ENCODE measurements at regions not wholly inside any gene's neighbourhood (a gene's known extent, or its start where the extent isn't known, plus 50 kb on each side); places are given as distances from the start of the nearest gene placed in this dataset.
"Not testable (repeated sequence)": the region's sequence is repeated elsewhere in the genome, so short reads cannot be mapped to it uniquely, and the experiment has no call there.

DNA sequence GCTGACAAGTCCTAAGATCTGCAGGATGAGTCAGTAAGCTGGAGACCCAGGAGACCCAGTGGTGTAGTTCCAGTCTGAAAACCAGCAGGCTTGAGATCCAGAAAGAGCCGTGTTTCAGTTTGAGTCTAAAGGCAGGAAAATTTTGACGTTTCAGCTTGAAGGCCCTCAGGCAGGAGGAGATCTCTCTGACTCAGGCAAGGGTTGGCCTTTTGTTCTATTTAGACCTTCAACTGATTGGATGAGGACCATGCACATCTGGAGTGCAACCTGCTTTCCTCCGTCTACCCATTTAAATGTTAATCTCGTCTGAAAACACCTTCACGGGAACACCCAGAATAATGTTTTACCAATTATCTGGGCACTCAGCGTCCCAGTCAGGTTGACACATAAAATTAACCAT is 69.5 kb downstream of the NPIPA7 start:
- not testable (repeated sequence) for DNase-seq (ENCODE audit: low spot score)

DNA sequence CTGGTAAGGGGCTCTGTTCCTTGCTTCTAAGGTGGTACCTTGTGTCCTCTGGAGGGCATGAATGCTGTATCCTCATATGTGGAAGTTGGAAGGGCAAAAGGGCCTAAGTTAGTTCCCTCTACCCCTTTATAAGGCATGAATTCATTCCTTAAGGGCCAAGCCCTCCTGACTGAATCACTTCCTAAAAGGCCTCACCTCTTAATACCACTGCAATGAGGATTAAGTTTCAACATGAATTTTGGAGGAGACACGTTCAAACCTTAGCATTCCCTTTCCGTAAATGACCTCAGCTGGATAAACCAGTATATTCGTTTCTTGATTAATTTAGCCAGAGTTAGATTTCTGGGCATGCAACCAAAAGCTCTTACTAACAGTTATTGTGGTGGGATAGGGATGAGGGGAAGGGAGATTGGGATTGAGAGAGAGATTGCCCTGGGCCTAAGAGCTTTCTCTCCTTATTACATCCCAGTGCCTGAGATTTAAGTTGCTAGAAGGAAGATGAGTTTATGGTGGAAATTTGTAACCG is 70.8 kb downstream of the NPIPA7 start:
- not testable (repeated sequence) for DNase-seq (ENCODE audit: low spot score)

DNA sequence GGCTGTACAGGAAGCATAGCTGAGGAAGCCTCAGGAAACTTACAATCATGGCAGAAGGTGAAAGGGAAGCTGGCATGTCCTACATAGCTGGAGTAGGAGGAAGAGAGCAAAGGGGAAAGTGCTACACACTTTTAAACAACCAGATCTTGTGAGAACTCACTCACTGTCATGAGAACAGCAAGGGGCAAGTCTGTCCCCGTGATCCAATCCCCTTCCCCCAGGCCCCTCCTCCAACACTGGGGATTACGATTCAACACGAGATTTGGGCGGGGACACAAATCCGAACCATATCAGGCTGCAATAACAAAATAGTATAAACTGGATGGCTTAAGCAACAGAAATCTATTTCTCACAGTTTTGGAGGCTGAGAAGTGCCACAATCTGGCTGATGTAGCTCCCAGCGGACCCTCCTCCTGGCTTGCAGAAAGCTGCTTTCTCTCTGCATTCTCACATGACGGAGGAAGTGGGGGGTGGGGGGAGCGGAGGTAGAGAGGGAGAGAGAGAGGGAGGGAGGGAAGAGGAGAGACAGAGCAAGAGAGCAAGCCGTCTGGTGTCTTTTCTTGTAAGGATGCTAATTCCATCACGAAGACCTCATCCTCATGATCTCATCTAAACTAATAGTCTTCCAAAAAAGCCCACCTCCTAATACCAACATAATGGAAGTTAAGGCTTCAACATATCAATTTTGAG is 72.9 kb downstream of the NPIPA7 start:
- DNase-seq (ENCODE audit: low spot score), result not testable (repeated sequence)

DNA sequence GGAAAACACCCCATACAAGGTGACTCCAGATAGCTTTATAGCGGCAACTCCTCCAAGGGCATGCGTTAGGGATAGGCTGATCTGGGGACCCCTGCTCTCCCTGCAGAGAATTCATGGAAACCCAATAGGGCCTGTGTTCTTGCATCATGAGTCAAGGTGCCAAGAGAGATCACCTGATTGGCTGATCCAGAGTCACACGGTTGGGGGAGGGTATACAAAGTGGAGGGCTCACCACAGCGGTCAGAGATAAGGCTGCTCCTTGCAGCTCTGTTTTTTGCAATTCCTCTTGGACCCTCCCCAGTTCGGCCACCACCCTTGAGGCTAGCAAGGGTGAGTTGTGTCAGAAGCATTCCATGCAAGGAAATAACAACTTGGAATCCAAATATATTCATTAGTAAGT is 79.6 kb downstream of the NPIPA7 start:
- not testable (repeated sequence) for DNase-seq (ENCODE audit: low spot score)

DNA sequence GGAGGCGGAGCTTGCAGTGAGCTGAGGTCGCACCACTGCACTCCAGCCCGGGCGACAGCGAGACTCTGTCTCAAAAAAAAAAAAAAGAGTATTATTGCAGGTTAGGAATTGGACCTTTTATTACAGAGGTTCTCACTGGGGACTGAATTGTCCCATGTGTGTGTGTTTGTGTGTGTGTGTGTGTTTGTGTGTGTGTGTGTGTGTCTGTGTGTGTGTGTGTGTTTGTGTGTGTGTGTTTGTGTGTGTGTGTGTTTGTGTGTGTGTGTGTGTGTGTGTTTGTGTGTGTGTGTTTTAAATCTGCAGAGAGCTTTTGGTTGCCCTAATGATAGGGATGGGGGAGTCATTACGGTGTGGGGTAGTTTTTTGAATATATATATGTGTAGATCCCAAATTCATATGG is 84.9 kb downstream of the NPIPA7 start:
- DNase-seq (ENCODE audit: low spot score), result not testable (repeated sequence)

DNA sequence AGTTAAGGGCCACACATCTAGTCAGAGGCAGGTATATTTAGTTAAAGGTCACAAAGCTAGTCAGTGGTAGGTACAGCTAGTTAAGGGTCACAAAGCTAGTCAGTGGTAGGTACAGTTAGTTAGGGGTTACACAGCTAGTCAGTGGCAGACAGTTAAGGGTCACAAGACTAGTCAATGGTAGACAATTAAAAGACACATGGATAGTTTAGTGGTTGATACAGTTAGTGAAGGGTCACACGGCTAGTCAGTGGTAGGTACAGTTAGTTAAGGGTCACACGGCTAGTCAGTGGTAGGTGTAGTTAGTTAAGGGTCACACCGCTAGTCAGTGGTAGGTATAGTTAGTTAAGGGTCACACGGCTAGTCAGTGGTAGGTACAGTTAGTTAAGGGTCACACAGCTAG is 110.0 kb downstream of the NPIPA7 start:
- not testable (repeated sequence) for DNase-seq (ENCODE audit: low spot score)

DNA sequence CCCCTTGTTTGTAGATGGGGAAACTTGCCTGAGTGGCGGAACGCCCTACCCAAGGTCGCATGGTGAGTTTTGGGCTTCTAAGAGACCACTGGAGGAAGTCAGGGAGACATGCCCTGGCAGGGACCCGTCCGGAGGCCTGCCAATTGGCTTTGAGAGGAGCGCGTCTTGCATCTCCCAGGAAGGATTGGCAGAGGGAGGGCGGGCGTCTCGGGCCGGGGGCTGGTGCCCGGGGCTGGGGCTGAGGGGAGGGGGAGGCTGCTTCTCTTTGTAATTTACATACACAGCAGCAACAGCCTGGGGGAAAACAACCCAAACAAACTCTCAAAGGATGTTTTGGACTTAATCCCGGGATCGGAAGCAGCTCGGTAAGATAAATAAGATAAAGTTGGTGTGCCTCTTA is 110.5 kb downstream of the NPIPA7 start:
- DNase-seq (ENCODE audit: low spot score), result not testable (repeated sequence)

DNA sequence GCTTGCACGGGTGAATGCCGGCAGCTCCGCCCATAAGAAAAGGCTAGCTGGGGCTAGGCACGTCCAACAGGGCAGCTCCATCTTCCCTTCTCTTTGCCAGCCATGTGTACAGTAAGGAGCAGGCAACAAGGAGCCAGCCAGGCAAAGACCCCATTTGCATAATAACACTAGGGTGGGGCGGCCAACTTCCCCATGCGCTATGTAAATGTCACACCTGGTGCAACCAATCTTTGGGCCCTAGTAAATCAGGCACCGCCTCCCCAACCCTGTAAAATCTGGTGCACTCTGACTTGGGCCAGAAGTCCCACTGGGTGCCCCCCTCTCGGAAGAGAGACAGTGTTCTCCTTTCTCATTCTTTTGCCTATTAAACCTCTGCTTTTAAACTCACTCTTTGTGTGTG is 115.2 kb downstream of the NPIPA7 start:
- DNase-seq (ENCODE audit: low spot score), result not testable (repeated sequence)

DNA sequence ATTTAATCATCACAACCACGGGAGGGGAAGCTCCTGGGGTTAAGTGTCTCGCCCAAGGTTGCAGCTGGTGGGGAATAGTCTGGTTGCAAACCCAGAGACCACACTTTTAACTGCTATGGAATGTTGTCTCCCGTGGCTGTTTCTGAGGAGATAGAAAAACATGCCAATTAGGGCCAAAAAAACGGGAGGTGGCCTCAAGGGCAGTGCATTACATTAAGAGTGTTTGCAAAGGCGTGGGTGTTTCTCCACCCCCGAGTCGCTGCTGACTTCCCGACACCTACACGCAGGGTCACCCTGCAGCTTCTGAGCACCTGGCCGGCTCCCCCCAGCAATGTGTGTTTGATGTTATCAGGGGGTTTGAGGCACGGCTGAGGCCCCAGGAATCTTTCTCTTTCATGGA is 116.1 kb downstream of the NPIPA7 start:
- DNase-seq (ENCODE audit: low spot score), result not testable (repeated sequence)

DNA sequence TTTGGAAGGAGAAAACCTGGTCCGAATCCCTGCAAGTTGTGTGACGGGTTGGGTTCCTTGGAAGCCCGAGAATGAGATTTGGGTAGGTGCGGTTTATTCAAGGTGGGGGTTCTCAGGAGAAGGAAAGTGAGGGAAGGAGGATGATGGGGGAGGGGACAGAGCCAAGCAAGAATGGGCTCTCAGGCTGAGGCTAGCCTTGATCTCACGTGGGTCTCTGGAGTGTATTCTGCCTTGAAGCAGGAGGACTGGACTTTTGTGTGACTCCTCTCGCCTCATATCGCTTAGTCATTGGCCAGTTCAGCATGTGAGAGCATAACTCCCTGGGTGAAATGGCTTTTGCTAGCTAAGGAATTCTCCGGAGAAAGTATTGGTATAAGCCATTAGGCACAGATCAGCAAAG is 120.9 kb downstream of the NPIPA7 start:
- not testable (repeated sequence) for DNase-seq (ENCODE audit: low spot score)

DNA sequence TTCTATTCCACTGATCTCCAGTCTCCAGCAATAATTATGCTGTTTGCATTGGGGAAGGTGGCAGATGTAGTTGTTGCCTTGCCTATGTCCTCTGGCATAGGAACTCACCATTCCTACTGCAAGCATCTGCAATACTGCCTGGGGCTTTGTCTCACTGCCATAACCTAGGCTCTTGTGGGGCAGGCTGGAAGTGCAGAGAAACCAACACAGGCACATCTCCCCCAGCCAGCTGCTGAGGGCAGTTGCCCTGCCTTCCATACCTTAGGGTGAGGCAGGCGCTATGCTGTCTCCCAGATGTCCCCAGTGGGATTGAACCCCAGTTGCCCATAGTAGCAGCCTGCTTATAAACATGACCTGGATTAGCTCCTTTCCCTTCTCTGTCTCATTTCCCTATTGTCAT is 128.1 kb downstream of the NPIPA7 start:
- not testable (repeated sequence) for DNase-seq (ENCODE audit: low spot score)

DNA sequence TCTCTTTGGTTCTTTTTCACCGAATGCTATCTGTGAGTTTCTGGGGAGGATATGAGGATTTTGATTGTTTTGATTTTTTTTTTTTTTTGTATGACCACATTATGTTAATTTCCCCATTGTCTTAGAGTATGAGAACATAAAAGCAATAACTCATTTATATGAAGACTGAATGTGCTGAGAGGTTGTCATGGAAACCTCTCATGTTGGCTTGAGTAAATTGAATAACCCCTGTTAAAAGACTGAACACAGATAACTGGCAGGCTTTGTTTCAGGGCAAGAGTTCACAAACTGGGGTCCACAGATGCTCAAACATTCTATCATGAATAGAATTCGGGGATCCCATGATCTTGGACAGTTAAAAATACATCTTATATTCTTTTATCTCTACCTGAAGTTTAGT is 129.4 kb downstream of the NPIPA7 start:
- DNase-seq (ENCODE audit: low spot score), result not testable (repeated sequence)

DNA sequence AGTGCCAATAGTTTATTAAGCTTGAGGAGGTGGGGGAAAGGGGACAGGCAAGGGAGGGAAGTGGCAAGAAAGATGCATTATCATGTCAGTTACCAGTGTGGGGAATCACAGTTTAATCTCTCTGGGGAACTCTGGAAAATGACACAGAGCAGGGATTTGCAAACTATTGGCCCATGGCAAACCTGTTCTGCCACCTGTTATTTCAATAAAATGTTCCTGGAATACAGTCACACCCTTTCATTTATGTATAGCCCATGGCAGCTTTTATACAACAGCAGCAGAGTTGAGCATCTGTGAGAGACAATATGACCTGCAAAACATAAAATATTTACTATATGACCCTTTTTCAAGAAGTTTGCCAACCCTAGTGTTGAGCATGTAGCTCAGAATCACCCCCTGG is 140.5 kb downstream of the NPIPA7 start:
- not testable (repeated sequence) for DNase-seq (ENCODE audit: low spot score)

DNA sequence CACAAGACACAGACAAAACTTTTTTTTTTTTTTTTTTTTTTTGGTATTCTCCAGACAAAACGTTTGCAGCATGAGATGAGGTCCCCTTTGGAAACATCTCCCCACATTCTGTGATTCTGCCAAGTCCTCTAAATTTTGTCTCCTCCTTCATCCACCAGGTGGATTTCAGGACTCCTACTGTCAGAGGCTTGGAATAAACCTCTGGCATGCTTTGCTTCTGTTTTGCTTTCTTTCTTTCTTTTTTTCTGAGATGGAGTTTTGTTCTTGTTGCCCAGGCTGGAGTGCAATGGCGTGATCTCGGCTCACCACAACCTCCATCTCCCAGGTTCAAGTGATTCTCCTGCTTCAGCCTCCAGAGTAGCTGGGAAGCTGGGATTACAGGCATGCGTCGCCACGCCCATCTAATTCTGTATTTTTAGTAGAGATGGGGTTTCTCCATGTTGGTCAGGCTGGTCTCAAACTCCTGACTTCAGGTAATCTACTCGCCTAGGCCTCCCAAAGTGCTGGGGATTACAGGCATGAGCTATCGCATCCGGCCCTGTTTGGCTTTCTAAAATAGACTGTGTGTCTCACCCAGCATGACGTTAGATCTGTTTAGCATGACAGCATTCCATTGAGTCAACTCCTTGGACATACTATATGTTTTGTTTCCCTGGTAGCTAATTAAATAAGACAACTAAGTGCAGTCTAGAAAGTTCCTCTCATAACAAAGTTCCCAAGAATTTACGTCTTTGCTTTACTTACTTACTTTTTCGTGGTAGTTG is 142.5 kb downstream of the NPIPA7 start:
- not testable (repeated sequence) for DNase-seq (ENCODE audit: low spot score)

DNA sequence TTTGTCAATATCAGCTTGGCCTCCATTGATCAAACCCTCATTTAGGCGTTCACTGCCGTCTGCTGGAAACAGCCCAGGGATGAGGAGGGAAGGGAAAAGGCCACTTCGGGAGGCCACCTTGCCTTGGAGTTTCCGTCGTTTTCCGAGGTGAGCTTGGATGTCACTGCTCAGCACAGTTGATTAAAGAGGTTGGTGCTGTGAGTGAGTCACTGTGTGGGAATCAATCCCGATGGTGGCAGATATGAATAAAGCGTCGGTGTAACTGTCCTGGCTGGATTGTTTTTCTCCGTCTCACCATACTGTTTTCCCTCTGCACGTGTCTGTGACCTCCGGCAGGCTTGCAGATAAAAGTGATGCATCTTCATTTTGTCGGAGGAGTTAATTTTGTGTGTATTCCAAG is 148.1 kb downstream of the NPIPA7 start:
- not testable (repeated sequence) for DNase-seq (ENCODE audit: low spot score)

DNA sequence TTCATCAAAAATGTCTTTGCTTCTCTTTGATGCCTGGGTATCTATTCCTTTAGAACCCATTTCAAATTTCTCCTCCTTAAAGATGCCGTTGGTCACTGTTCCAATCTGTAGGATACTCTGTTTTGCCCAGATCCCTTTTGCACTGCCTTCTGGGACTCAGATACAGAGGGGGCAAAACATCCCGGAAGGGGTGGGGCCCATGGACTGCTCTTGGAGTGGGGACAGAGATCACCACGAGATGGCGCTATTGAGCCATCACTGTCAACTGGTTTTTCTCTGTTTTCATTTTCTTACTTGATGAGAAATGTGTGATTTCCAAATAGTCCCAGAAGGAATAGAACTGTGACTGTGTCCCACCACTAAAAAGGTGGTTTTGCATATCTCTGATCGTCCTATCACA is 151.8 kb downstream of the NPIPA7 start:
- not testable (repeated sequence) for DNase-seq (ENCODE audit: low spot score)

DNA sequence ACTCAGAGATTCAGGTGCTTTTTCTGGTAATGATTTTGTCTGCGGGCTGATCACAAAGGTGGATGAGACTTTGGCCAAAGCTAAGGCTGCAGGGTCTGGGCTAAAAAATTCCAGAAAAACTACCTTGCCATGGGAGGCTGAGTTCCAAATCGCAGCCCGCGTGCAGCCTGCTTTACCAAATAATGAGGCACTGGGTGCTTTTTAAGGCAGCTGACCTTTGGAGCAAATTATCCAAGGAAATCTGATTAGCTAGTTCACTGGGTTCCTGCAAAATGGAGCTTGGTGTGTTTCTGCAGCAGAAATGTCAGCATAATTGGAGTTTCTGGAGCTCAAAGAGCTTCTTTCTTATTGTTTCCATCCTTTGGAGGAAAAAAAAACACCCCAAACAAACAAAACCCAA is 156.6 kb downstream of the NPIPA7 start:
- not testable (repeated sequence) for DNase-seq (ENCODE audit: low spot score)

DNA sequence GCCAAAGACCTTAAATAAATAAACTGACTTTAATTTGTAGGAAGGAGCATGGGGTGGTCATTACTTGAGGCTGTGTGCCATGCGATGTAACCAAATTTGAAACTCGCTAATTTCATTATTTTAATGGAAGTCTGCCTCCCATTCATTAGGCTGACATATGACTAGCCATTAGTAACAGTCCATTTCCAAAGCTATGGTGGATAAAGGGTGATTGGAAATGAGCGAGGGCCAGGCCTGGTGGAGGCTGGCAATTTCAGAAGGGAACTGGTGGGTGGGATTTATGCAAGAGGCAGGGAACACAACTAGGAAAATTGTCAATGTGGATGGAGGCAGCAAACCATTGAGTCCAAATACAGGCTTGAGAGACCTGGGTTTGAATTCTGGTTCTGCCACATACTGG is 157.2 kb downstream of the NPIPA7 start:
- DNase-seq (ENCODE audit: low spot score), result not testable (repeated sequence)

DNA sequence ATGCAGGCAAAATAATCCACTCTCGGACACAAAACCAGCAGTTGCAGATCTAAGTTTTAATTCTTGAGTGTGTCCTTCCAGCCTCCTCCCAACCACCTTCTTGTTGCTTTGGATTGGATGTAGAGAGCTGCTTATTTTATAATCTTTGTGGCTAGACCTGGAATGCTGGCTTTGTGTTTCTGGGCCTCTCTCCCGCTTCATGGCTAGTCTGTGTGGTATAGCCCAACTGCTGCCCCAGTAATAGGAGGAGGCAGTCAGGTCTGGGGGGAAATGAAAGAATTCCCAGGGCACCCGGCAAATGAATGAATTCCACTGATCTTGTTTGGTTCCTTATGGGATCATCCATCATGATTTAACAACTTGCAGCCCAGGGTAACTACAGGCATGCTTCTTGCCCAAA is 170.8 kb downstream of the NPIPA7 start:
- DNase-seq (ENCODE audit: low spot score), result not testable (repeated sequence)

DNA sequence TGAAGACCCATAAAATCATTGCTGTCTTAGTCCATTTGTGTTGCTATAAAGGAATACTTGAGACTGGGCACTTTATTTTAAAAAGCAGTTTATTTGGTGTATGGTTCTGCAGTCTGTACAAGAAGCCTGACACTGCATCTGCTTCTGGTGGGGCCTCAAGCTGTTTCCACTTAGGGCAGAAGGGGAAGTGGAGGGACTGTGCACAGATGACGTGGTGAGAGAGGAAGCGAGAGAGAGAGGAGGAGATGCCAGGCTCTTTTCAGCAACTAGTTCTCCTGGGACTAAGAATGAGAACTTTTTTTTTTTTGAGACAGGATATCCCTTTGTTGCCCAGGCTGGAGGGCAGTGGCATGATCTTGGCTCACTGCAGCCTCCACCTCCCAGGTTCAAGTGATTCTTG is 171.9 kb downstream of the NPIPA7 start:
- DNase-seq (ENCODE audit: low spot score), result not testable (repeated sequence)

DNA sequence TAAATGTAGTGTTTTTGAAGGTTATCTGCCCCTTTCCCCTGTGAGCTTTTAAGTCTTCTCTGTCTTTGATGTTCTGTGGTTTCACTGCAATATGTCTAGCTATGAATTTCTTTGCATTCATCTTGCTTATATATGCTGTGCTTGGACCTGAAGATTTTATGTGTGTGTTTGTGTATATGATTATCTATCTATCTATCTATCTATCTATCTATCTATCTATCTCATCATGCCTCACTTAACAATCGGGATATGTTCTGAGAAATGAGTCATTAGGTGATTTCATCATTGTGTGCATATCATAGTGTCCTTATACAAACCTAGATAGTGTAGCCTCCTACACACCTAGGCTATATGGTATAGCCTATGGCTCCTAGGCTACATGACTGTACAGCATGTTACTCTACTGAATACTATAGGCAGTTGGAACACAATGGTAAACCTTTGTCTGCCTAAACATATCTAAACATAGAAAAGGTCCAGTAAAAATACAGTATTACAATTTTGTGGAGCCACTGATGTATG is 173.9 kb downstream of the NPIPA7 start:
- DNase-seq (ENCODE audit: low spot score), result not testable (repeated sequence)

DNA sequence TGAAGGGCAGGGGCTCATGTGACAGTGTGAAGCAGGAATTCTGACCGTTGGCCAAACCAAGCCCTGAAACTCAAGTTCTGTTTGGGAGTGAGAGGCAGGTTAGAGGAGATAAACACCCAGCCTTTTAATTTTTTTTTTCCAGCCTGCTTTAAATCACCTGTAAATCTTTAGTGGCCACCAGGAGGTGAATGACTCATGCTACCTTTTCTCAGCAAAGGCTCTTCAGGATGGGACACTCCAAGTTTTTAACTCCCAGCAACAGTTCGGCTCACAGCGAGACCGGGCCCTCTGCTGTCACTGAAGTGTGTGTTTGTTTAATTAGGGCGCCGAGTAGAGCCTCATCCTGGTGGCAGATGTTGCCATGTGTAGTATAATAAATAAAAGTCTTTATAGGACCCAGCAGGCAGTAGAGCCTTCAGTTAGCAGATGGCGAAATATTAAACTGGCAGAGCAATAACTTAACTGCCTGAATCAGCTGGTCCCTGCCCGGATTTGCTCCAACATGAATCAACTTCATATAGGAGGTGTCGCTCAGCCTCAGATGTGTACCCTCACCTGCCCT is 180.3 kb downstream of the NPIPA7 start:
- DNase-seq (ENCODE audit: low spot score), result not testable (repeated sequence)

DNA sequence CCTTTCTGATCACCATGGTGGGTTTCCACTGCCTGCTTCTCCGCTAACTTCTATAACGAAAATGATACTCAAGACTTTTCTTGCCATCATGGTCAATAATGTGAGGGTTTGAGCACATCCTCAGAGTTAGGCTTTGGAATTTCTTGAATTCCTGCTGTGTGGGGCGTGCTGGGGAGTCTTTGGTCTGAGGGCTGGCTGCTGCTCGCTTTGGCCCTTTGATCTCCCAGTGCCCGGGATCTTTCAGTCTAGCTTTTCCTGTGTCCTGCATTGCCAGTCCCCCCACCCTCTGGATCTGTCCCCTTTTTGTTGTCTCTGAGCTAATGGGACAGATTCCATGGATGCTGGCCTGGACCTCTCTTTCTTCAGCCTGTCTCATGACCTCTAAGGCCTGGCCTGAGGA is 182.6 kb downstream of the NPIPA7 start:
- DNase-seq (ENCODE audit: low spot score), result not testable (repeated sequence)

All from NAMALWA (cell line).